ENCODE measurements at regions not wholly inside any gene's neighbourhood (a gene's known extent, or its start where the extent isn't known, plus 50 kb on each side); places are given as distances from the start of the nearest gene placed in this dataset.
"Not testable (repeated sequence)": the region's sequence is repeated elsewhere in the genome, so short reads cannot be mapped to it uniquely, and the experiment has no call there.

DNA sequence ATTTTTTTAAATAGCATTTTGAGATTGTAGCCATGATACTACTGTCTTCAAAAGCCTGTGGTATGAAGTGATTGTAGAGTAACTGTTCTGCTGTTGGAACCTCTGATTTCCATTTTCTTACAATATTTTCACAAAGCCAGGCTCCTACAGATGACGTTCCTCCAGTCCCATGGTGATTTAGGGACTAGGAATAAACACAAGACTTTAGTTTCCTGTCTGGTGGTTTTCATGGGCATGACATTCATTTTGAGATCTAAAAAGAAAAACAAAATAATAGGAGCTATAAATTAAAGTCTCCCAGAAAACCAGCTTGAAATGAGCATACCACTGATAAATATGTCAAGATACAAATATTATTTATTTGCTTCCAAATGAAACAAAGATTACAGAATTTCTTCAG, 1223.5 kb upstream of the CELF4 start:
- no peak for DNase-seq

DNA sequence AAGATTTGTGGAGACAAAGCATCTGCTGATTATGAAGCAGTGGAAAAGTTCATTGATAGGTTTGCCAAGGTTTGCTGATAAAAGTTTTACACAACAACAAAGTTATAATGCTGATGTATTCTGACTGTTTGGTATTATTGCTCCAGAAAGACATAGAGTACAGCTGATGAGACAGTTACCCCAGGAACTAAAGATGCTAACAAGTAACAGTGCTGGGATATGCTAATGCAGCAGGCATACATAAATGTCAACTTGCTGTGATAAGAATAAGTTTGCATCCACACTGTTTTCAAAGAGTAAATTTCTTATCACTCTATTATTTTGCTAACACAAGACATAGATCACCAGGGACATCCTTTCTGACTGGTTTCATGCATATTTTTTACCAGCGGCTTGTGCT, 1221.3 kb upstream of the CELF4 start:
- DNase-seq, result no peak

DNA sequence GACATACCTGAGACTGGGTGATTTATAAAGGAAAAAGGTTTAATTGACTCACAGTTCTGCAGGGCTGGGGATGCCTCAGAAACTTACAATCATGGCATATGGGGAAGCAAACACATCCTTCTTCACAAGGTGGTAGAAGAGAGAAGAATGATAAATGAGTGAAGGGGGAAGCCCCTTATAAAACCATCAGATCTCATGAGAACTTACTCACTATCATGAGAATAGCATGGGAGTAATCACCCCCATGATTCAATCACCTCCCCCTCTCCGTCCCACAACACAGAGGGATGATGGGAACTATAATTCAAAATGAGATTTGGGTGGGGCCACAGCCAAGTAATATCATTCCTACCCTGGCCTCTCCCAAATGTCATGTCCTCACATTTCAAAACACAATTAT, 1206.0 kb upstream of the CELF4 start:
- not testable (repeated sequence) for DNase-seq

DNA sequence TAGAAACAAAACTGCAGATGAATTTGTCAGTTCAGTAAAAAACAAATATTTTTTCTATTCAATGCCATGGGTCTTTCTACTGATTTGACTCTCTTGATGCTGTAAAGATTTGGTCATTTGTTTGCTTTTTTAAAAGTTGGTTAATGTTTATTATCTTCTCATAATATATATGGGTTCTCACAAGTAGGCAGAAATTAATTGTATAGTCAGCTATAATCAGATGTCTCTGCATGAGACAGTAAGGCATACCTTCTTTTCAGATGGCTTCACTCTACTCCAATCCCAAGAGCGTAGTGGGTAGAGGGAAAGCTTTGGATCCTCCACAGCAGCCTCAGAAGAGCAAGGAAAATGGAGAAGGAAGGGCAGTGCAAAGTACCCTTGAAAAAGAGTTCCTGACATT, 1202.9 kb upstream of the CELF4 start:
- no peak for DNase-seq

DNA sequence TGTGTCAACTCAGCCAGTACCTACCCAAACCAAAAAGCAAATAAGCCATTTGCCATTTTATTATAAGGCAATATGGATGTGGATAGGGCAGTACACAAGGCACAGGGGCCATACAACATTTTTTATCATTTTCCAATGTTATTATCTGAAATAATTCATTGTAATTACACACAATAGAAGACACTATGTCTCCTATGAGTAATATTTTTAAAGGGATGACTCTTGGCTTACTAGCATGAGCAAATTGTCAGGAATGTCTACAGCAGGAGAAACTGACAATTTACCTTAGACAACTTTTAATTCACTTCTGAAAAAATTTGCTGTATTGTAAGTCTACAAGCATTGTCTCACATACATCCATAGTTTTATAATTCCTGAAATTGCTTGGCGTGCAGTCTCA, 1193.9 kb upstream of the CELF4 start:
- no peak for DNase-seq

DNA sequence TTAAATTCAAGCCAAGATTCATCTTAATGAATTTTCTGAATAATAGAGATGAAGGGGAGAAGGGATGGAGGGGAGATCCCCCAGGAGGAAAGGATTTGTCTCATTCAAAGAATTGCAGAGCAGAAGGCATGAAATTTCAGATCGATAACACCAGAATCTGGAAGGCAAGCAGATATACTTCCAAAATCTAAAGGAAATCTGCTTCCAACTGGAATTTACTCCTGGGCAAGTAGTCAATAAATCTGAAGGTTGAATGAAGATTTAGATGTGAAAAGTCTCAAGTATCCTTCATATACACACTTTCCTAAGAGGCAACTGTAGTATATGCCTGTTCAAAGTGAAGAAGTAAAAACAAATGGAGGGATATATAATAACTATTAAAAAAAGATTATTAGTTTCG, 1190.8 kb upstream of the CELF4 start:
- no peak for DNase-seq

DNA sequence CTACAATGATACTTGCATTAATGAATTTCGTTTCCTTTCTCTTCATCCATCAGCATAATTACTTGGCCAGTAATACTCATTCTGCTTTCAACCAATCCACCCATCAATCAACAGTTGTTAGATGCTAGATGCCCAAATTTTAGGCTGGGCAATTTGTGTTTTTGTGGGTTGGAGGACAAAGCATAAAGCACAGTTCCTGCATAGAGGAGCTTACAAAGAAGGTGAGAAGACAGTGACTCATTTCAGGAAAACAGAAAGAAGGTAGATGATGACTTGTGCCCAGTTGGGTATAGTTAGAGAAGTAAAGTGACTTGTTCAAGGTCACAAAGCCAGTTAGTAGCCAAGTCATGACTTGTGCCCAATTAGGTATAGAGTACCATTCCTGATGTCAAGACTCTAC, 1186.8 kb upstream of the CELF4 start:
- DNase-seq, result no peak

DNA sequence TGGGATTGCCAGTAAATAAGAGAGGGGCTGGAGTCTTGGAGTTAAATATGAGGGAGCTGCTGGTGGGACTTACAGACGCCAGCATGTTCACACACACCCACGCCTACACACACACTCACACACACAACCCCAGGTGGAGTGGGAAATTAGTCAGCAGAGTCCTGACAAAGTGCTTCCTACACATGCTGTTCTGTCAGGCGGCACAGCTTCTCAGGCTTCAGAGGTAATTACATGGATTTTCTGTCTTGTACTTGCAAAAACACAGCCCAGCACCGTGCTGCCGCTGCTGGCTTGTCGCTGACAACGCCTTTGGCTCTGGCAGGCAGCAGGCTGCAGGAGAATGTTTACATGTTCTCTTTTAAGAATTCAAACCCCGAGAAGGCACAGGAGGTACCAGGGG, 1186.3 kb upstream of the CELF4 start:
- DNase-seq, result peak in 43 of 56 donors; percentile 1 to 77 (median 20)

DNA sequence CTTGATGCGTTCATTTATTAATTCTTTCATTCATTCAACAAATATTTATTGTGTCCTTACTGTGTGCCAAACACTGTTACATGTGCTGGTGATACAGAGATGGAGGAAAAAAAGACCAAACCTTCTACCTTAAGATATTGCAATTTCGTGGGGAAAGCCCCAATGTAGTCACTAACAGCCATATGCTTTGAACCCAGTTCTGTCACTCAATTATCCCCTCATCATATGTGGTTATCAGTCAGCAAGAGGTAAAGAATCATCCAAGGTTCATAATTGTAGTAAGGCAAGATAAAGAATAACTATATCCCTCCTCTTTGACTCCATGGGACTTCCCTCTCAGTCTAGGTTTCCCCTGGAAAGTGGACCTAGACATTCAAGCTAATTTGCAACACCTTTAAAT, 1185.6 kb upstream of the CELF4 start:
- no peak for DNase-seq

DNA sequence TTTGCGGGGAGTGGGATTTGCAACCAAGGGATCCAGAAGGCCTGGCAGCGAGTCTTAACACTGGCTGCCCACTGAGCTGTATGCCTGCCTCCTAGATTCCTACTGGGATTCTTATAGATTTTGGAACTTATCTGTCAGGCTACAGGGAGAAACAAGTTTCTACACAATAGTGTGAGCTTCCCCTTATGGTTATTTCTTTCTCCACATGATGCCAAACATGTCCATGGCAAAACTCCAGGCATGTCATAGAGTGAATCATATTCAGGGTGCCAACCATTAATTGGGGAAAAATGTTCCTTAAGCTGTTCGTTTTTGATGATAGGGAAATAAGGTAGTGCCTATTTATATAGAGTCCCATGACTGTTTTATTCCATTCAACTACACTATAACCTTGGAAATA, 1185.2 kb upstream of the CELF4 start:
- no peak for DNase-seq

DNA sequence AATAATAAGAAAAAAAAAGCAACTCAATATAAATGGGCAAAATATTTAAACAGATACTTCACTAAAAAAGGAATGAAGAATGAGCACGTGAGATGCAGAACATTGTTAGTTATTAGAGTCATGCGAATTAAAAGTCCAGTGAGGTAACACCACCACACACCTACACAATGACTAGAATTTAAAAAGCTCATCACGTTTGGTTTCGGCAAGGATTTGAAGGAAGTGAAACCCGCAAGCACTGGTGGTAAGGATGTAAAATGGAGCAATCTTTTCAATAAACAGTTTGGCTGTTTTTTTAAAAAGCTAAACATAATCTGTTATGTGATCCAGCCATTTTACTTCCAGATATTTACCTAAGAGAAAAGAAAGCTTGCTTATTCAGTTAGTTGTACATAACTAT, 1181.6 kb upstream of the CELF4 start:
- no peak for DNase-seq

DNA sequence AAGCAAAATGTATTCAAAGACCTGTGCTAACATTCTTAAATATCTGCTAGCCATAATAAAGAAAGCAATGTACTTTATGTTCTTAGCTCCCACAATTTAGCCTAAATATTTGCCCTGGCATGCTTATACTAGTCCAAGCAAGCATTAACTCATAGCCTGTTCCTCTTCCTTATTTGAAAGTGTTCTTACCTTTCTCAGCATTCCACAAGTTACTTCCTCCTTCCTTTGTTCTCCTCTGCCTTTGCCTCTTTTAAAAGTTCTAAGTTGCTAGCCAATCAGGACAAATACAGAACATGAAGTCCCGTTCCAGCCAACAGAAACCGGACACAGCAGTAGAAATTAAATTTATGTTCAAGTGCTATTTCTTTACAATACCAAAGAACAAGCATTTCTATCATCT, 1154.6 kb upstream of the CELF4 start:
- DNase-seq, result not testable (repeated sequence)

DNA sequence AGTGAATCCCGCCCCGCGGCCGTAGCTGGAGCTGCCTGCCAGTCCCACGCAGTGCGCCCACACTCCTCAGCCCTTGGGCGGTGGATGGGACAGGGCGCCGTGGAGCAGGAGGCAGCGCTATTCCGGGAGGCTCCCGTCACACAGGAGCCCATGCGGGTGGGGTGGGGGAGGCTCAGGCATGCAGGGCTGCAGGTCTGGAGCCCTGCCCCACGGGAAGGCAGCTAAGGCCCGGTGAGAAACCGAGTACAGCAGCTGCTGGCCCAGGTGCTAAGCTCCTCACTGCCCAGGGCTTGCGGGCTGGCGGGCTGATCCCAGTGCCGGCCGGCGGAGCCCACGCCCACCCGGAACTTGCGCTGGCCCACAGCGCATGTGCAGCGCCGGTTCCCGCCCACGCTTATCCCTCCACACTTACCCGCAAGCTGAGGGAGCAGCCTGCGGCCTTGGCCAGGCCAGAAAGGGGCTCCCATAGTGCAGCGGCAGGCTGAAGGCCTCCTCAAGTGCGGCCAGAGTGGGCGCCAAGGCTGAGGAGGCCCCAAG, 1152.8 kb upstream of the CELF4 start:
- DNase-seq, result no peak

DNA sequence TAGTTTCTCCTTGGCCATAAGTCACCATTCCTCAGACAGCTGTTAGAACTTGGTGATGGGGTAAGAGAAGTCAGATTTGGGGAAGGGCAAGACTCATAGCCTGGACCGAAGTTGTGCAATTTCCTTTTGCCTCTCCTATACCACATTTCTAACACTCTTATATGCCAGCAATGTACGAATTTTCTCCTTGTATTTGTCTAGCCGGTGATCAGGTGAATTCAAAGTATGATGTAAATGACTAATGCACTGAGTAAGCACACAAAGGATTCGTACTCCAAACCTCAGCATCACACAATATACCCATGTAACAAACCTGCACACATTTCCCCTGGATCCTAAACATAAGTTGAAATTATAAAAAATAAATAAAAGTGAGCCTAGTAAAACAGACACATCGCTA, 1143.5 kb upstream of the CELF4 start:
- no peak for DNase-seq

DNA sequence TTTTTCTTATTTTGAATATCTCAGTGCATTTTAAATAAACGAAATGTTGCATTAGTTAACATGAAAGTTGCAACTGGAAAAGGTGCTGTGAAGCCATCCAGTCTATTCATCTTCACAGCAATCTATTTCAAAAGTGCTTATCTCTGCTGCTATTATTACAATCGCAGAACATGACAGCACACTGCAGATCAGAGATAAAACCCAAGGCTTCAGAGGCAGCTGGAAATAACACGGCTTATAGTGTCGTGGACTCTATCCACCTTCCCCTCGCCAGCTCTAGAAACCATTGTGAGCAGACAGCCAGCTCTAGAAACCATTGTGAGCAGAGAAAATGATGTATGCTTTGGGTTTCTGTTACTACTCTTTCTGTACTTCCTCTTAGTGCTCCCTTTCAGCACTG, 1140.8 kb upstream of the CELF4 start:
- no peak for DNase-seq

DNA sequence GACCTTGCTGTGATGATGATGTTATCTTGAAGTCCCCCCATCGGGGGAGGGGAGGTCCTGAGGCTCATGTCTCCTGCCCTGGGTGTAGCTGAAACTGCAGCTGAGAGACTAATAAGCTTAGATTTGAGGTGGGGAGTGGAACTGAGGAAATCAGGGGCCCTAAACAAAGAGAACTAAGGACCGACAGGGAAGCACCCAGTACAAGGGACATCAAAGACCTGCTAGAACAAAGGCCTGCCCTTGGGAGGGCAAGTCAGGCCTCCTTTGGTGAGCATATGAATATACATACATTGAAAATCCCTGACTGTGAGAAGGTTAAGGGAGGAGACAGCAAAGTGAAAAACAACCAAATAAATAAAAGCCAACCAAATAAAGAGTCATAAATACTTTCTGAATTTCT, 1132.5 kb upstream of the CELF4 start:
- no peak for DNase-seq

DNA sequence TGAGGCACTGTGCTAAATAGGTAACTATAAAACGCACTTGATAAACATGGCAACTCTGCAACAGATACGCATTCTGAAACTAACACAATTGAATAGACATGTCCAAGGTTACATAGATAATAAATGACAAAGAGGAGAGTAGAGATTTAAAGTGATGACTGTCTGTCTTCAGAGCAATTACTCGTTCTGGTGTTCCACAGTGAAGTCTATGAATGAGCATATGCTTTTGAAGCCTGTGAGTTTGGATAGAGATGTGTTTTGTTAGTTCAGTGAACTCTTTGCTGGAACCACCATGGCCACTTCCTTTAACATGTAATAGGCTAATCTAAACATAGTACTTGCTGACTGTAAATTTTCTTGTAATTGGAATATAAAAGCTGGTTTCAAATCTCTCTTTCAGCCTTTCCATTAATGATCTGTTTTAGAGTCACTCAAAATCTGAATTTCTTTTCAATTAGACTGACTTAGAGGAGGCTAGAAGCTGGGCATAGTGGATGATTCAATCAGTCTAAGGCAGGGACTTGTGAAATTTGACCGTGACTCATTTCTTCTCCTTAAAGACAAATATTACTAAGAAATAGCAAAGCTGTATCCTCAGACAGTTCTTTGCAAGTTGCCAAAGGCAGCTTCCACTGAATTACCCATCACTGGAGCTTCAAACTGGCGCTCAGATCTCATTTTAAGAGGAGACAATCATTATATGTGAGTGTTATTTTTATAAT, 1130.1 kb upstream of the CELF4 start:
- DNase-seq, result peak in 2 of 56 donors; percentile 3 to 4

DNA sequence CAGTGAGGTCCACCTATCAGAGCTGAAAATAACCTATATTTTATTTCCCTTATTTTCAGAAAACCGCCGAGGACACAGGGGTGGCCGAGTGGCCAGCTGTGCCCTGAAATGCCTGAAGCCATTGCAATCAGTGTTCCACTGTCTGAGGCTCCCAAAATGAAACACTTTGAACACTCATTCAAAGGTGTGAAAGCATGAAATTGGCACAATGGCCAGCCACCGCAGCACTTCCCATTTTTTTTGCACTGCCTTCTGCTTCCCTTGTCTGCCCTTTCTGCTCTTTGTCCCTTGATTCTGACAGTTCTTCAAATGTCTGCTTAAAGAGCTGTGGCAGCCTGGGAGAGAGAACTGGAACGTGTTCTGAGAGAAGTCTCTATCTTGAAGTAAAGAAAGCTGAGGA, 1127.5 kb upstream of the CELF4 start:
- DNase-seq, result no peak

DNA sequence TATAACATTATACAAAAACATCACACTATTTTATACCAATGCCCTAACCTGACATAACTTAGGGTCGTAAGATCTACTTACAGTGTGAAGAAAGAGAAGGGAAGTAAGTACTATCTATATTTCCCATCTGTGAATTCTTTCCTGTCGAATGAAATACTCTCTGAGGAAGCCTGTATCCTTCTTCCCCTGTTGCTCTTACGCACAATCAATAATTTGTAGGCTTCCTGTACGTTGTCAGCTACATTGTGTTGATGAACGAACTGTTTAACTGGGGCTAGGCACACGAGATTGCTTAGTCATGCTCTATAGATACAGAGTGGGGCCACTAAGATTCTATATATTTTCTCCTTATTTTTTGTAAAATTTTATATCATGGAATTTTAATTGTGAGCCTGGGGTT, 1125.0 kb upstream of the CELF4 start:
- no peak for DNase-seq

DNA sequence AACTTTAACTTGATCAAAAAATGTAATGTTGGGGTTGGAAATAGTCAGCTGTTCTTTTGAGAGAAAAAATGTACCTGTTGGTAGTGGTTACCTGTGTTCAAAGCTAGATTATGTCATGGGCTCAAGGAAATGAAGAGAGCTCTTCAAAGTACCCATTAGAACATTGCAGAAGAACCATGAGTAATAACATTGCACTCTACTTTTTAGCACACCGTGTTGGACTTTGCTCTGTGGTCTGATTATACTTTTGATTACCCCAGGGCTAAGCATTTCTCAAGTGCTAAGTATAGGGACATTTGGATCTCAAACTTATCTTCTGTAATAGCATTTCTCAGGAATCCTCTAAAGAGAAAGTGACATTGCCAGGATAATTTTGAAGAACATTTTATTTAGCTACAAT, 1122.8 kb upstream of the CELF4 start:
- no peak for DNase-seq

DNA sequence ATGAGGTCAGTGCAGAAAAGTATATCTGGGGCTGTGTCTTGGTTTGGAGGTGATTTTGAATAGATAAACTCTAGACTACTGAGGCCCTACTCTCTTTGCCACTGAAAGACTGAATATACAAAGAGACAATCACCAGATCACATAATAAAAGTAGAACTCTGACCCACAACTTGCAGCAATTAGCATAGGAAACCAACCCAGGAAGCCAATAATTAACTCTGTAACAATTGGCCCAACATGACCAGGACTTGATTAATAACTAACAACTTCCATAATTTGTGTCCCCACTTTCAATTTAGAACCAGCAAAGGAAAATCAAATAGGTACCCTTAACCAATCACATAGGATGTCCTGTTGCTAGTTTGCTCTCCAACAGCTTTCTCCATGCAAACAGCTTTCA, 1104.9 kb upstream of the CELF4 start:
- no peak for DNase-seq

DNA sequence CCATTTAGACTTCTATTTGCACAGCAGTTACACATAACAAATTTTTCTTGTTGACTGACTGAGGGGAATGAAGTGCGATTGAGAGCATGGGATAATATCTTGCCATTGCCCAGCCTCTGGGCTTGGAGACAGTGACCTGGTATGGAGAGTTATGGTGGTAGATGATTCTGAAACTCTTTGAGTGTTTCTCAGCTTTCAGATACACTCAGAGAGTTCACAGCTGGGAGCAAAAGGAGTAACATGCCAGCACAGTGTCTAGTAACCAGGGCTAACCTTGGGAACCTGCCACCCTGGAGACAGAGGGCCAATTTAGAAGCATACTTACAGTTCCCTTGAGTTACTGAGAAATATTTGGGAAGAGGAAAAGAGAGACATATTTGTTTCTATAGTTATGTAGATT, 1099.3 kb upstream of the CELF4 start:
- no peak for DNase-seq

DNA sequence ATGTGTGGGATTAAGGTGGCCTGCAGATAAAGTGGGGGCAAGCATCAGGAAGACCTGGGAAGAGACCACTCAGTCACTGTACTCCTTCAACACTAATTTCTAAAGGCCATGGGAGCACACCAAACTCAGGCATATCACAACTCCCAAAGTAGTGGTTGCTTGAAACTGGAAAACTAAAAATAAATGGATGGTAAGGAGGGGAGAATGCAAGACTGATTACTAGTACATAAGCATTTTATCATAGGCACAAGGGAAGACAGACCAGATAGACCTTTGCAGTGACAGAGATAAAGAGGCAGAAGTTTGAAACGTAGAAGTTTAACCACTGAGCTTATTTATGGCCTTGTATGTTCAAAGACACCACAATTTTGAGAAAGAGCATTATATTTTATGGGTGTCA, 1098.1 kb upstream of the CELF4 start:
- no peak for DNase-seq

DNA sequence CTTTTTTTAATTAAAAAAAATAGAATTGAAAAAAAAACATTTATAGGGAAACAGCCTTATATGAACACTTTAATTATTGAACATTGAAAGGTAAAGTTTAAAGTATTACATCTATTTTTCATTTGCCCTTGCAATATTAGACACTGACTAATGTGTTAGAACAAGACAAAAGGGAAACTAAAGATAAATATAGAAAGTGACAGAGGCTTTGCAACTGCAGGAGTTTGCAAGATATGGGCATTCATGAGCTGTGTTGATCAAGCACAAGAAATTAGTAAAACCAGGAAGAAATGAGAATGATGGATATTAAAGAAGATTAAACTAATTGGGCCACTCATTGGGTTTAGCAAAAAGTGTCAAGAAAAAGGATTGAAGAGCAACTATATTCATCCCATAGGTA, 1097.7 kb upstream of the CELF4 start:
- DNase-seq, result no peak
